H9 (cell line): ENCODE measurements at regions not wholly inside any gene's neighbourhood (a gene's known extent, or its start where the extent isn't known, plus 50 kb on each side); places are given as distances from the start of the nearest gene placed in this dataset.

Experiments used
- DNase-seq: peaks from one replicate; pipeline ENCODE4 v3.0.0-alpha.2; 2017
- H2AFZ ChIP-seq: one replicate; pipeline ENCODE4 v1.6.1; 2013; ENCODE audit warnings: mild to moderate bottlenecking, low read length, control low read depth, moderate library complexity
- H2AK5ac ChIP-seq: 2 replicates; pipeline ENCODE4 v1.6.1; 2013; ENCODE audit warnings: low read length, control low read depth, mixed read lengths; ENCODE audit not compliant: insufficient read length
- H2BK120ac ChIP-seq: one replicate; pipeline ENCODE4 v1.6.1; 2013; ENCODE audit warnings: low read depth, mild to moderate bottlenecking, low read length, control low read depth, inconsistent platforms; ENCODE audit not compliant: poor library complexity, severe bottlenecking
- H2BK12ac ChIP-seq: 2 replicates; pipeline ENCODE4 v1.6.1; 2013; ENCODE audit warnings: low read length, control low read depth, mixed read lengths, low read depth; ENCODE audit not compliant: insufficient read length
- H2BK15ac ChIP-seq: 2 replicates; pipeline ENCODE4 v1.6.1; 2013; ENCODE audit warnings: low read depth, low read length, control low read depth
- H2BK20ac ChIP-seq: one replicate; pipeline ENCODE4 v1.6.1; 2013; ENCODE audit warnings: low read depth, mild to moderate bottlenecking, low read length, control low read depth, inconsistent platforms; ENCODE audit not compliant: poor library complexity, severe bottlenecking
- H2BK5ac ChIP-seq: 2 replicates; pipeline ENCODE4 v1.6.1; 2013; ENCODE audit warnings: low read length, control low read depth, mixed read lengths; ENCODE audit not compliant: insufficient read length
- H3K14ac ChIP-seq: 2 replicates; pipeline ENCODE4 v1.6.1; 2013; ENCODE audit warnings: low read length, control low read depth; ENCODE audit not compliant: insufficient read depth
- H3K18ac ChIP-seq: 2 replicates; pipeline ENCODE4 v1.6.1; 2013; ENCODE audit warnings: low read depth, mild to moderate bottlenecking, mixed read lengths, low read length, control low read depth; ENCODE audit not compliant: insufficient read length
- H3K23ac ChIP-seq: 2 replicates; pipeline ENCODE4 v1.6.1; 2013; ENCODE audit warnings: low read length, control low read depth, mixed read lengths, low read depth; ENCODE audit not compliant: insufficient read length
- H3K23me2 ChIP-seq: 2 replicates; pipeline ENCODE4 v1.6.1; 2013; ENCODE audit warnings: low read depth, mild to moderate bottlenecking, mixed read lengths, low read length, control low read depth; ENCODE audit not compliant: insufficient read length, poor library complexity, severe bottlenecking
- H3K27ac ChIP-seq: 2 replicates; pipeline ENCODE4 v1.5.1; 2013; ENCODE audit warnings: low read length, control low read depth, mixed read lengths, low read depth; ENCODE audit not compliant: insufficient read length
- H3K27me3 ChIP-seq: 2 replicates; pipeline ENCODE4 v1.6.1; 2013; ENCODE audit warnings: low read length, control low read depth, inconsistent platforms; ENCODE audit not compliant: insufficient read depth
- H3K4ac ChIP-seq: 2 replicates; pipeline ENCODE4 v1.6.1; 2013; ENCODE audit warnings: low read depth, mild to moderate bottlenecking, control low read depth, inconsistent platforms, low read length, moderate library complexity
- H3K4me1 ChIP-seq: 2 replicates; pipeline ENCODE4 v1.6.1; 2013; ENCODE audit warnings: low read length, control low read depth, inconsistent platforms; ENCODE audit not compliant: insufficient read depth
- H3K4me2 ChIP-seq: 2 replicates; pipeline ENCODE4 v1.6.1; 2013; ENCODE audit warnings: low read length, control low read depth, mixed read lengths; ENCODE audit not compliant: insufficient read length, insufficient read depth
- H3K56ac ChIP-seq: 2 replicates; pipeline ENCODE4 v1.6.1; 2013; ENCODE audit warnings: low read depth, mild to moderate bottlenecking, mixed read lengths, low read length, control low read depth; ENCODE audit not compliant: insufficient read length
- H3K79me1 ChIP-seq: 2 replicates; pipeline ENCODE4 v1.6.1; 2013; ENCODE audit warnings: low read depth, mild to moderate bottlenecking, moderate library complexity, low read length, control low read depth, inconsistent platforms; ENCODE audit not compliant: insufficient read depth, poor library complexity, severe bottlenecking
- H3K79me2 ChIP-seq: 2 replicates; pipeline ENCODE4 v1.6.1; 2013; ENCODE audit warnings: low read length, control low read depth, inconsistent platforms; ENCODE audit not compliant: insufficient read depth
- H3K9ac ChIP-seq: 2 replicates; pipeline ENCODE4 v1.6.1; 2013; ENCODE audit warnings: low read length, control low read depth, mixed read lengths; ENCODE audit not compliant: insufficient read length; ENCODE audit errors: extremely low read depth
- H3K9me3 ChIP-seq: one replicate; pipeline ENCODE4 v1.6.1; 2013; ENCODE audit warnings: low read depth, low read length, inconsistent platforms; ENCODE audit not compliant: control insufficient read depth
- H3T11ph ChIP-seq: one replicate; pipeline ENCODE4 v1.6.1; 2013; ENCODE audit warnings: mild to moderate bottlenecking, low read length, control low read depth, inconsistent platforms
- H4K20me1 ChIP-seq: one replicate; pipeline ENCODE4 v1.6.1; 2013; ENCODE audit not compliant: control insufficient read depth, insufficient read length, insufficient read depth
- H4K5ac ChIP-seq: 2 replicates; pipeline ENCODE4 v1.6.1; 2013; ENCODE audit warnings: low read depth, mild to moderate bottlenecking, mixed read lengths, low read length, control low read depth; ENCODE audit not compliant: insufficient read length
- H4K8ac ChIP-seq: replicated peaks from 2 replicates; pipeline ENCODE4 v1.6.1; 2013; ENCODE audit warnings: low read length, control low read depth, mixed read lengths, low read depth; ENCODE audit not compliant: insufficient read length
- H4K91ac ChIP-seq: 2 replicates; pipeline ENCODE4 v1.6.1; 2013; ENCODE audit warnings: low read depth, mild to moderate bottlenecking, moderate library complexity, mixed read lengths, low read length, control low read depth; ENCODE audit not compliant: insufficient read length
- H3K27ac Mint-ChIP-seq, 3 experiments: 2 replicates in 2 of 3; 3 replicates in 1 of 3; pipeline ENCODE4 v1.8.0; 2020 to 2021; ENCODE audit warnings: mixed read lengths in 3 of 3, mild to moderate bottlenecking in 1 of 3, moderate library complexity in 1 of 3
- H3K27me3 Mint-ChIP-seq: 2 replicates; pipeline ENCODE4 v1.8.0; 2021; ENCODE audit warnings: low read depth, mild to moderate bottlenecking, moderate library complexity, mixed read lengths
- H3K36me3 Mint-ChIP-seq, 3 experiments: 2 replicates in 2 of 3; 3 replicates in 1 of 3; pipeline ENCODE4 v1.8.0; 2020 to 2021; ENCODE audit warnings: low read depth in 3 of 3, mixed read lengths in 3 of 3; ENCODE audit not compliant: insufficient read depth in 1 of 3
- H3K4me1 Mint-ChIP-seq, 2 experiments: 2 replicates each; pipeline ENCODE4 v1.8.0; 2020; ENCODE audit warnings: mixed read lengths in 2 of 2
- H3K4me3 Mint-ChIP-seq, 2 experiments: 2 replicates in 1 of 2; 3 replicates in 1 of 2; pipeline ENCODE4 v1.8.0; 2020 to 2021; ENCODE audit warnings: mild to moderate bottlenecking in 2 of 2, mixed read lengths in 2 of 2, moderate library complexity in 1 of 2
- H3K9me3 Mint-ChIP-seq, 2 experiments: 2 replicates in 1 of 2; 3 replicates in 1 of 2; pipeline ENCODE4 v1.8.0; 2020; ENCODE audit warnings: mild to moderate bottlenecking in 2 of 2, mixed read lengths in 2 of 2, moderate library complexity in 1 of 2
- CTCF ChIP-seq: fragments of 200-600 bp; sonication (generic); conservative IDR thresholded peaks from 3 replicates; pipeline ENCODE4 v1.8.0; 2021; ENCODE audit warnings: antibody characterized with exemption, mild to moderate bottlenecking
- WGBS: extraction: QIAGEN DNeasy Blood & Tissue Kit; methylation state at CpG from one replicate; pipeline ENCODE4 v1.1.7; 2013; ENCODE audit warnings: missing lambda C conversion rate, low lambda C conversion rate, mixed read lengths; ENCODE audit not compliant: insufficient read length; ENCODE audit errors: extremely low coverage; 5-methylcytosine and 5-hydroxymethylcytosine counted together

GRCh38 chr1:69123486-69123885 lies 444.2 kb upstream of the LRRC7 start:
- peaks cover 2% of the 10 kb centered on the region; the same call in 1 of the 2 replicates for H3K27me3 Mint-ChIP-seq
- H4K5ac ChIP-seq = no peak overlapping the region
- no peak overlapping the region for H2BK12ac ChIP-seq
- H3K4me1 ChIP-seq = peaks cover 2% of the 10 kb centered on the region; the same call in 1 of the 2 replicates
- no peaks in the 10 kb centered on the region for H4K20me1 ChIP-seq
- H3K27ac Mint-ChIP-seq = no peak overlapping the region
- no peak overlapping the region for H3K14ac ChIP-seq
- no CpG with 5 or more reads among the region's 1 CpG for WGBS
- H3K23me2 ChIP-seq = no peaks in the 10 kb centered on the region
- no peak for TF ChIP-seq CTCF
- H3K36me3 Mint-ChIP-seq = peaks cover 3 to 12% (median 3%) of the 10 kb centered on the region in 3 experiments; a peak in 6 of 7 replicates
- H2AK5ac ChIP-seq = no peak overlapping the region
- no peak overlapping the region for H4K91ac ChIP-seq
- H3K23ac ChIP-seq = no peak overlapping the region
- H2BK120ac ChIP-seq = no peak overlapping the region
- H3K4ac ChIP-seq = no peak overlapping the region
- H3K27me3 ChIP-seq = no peaks in the 10 kb centered on the region
- H3K4me2 ChIP-seq = no peak overlapping the region
- H3K9me3 ChIP-seq = no peaks in the 10 kb centered on the region
- no peak overlapping the region for H3K9ac ChIP-seq
- H2BK20ac ChIP-seq = no peak overlapping the region
- H3K79me1 ChIP-seq = no peaks in the 10 kb centered on the region
- H3K79me2 ChIP-seq = no peaks in the 10 kb centered on the region
- H2BK15ac ChIP-seq = no peak overlapping the region
- H3K4me1 Mint-ChIP-seq = peaks cover 21 to 30% of the 10 kb centered on the region in 2 experiments
- DNase-seq = no peak
- no peak overlapping the region for H2AFZ ChIP-seq
- no peak overlapping the region for H2BK5ac ChIP-seq
- no peak overlapping the region for H4K8ac ChIP-seq
- H3K27ac ChIP-seq = no peak overlapping the region
- H3K4me3 Mint-ChIP-seq = no peak overlapping the region
- H3K18ac ChIP-seq = no peak overlapping the region
- peaks cover 4 to 5% of the 10 kb centered on the region in 2 experiments for H3K9me3 Mint-ChIP-seq
- no peak overlapping the region for H3T11ph ChIP-seq
- no peak overlapping the region for H3K56ac ChIP-seq
